ENCODE measurements at regions not wholly inside any gene's neighbourhood (a gene's known extent, or its start where the extent isn't known, plus 50 kb on each side); places are given as distances from the start of the nearest gene placed in this dataset.

GRCh38 chr12:76143343-76144244 lies 59.1 kb upstream of the NAP1L1 start:
- peaks cover 3% of the 10 kb centered on the region for H3K9me3 Mint-ChIP-seq
- H3K27me3 Mint-ChIP-seq: no peaks in the 10 kb centered on the region
- H3K4me3 Mint-ChIP-seq: no peak overlapping the region

GRCh38 chr12:76142305-76142704 lies 57.8 kb upstream of the NAP1L1 start:
- H3K36me3 Mint-ChIP-seq: no peaks in the 10 kb centered on the region
- no peak overlapping the region for H3K27ac Mint-ChIP-seq
- no peaks in the 10 kb centered on the region for H3K27me3 Mint-ChIP-seq
- H3K4me3 Mint-ChIP-seq: no peak overlapping the region
- H3K4me1 Mint-ChIP-seq: peaks cover 28% of the 10 kb centered on the region
- peaks cover 5% of the 10 kb centered on the region for H3K9me3 Mint-ChIP-seq

More at GRCh38 chr12:76143343-76144244, 59.1 kb upstream of the NAP1L1 start:
- peaks cover 28% of the 10 kb centered on the region for H3K4me1 Mint-ChIP-seq
- no peaks in the 10 kb centered on the region for H3K36me3 Mint-ChIP-seq
- peak overlapping the region; percentile 6 for H3K27ac Mint-ChIP-seq

- H3K4me3 Mint-ChIP-seq: no peak overlapping the region
- peaks cover 12% of the 10 kb centered on the region for H3K4me1 Mint-ChIP-seq
- H3K36me3 Mint-ChIP-seq: no peaks in the 10 kb centered on the region
- H3K9me3 Mint-ChIP-seq: peaks cover 5% of the 10 kb centered on the region
- H3K27me3 Mint-ChIP-seq: no peaks in the 10 kb centered on the region
- no peak overlapping the region for H3K27ac Mint-ChIP-seq
Observed at GRCh38 chr12:76138656-76139055, 54.2 kb upstream of the NAP1L1 start.

GRCh38 chr12:76137606-76138005 lies 53.1 kb upstream of the NAP1L1 start:
- Mint-ChIP-seq H3K27ac (no peak overlapping the region), H3K27me3 (no peaks in the 10 kb centered on the region), H3K4me1 (peaks cover 3% of the 10 kb centered on the region), H3K4me3 (no peak overlapping the region), H3K9me3 (peaks cover 5% of the 10 kb centered on the region), H3K36me3 (no peaks in the 10 kb centered on the region)

GRCh38 chr12:76135456-76135855 lies 51.0 kb upstream of the NAP1L1 start:
- Mint-ChIP-seq H3K36me3 (no peaks in the 10 kb centered on the region), H3K27ac (no peak overlapping the region), H3K27me3 (no peaks in the 10 kb centered on the region), H3K9me3 (peaks cover 5% of the 10 kb centered on the region), H3K4me1 (no peaks in the 10 kb centered on the region), H3K4me3 (no peak overlapping the region)

Data from activated naive CD4-positive, alpha-beta T cell treated with anti-CD3 and anti-CD28 coated beads, Interleukin-2, amount 50 U/mL, for 24 hours (primary cell).